A549 (cell line): ENCODE measurements at regions not wholly inside any gene's neighbourhood (a gene's known extent, or its start where the extent isn't known, plus 50 kb on each side); places are given as distances from the start of the nearest gene placed in this dataset.
"Not testable (repeated sequence)": the region's sequence is repeated elsewhere in the genome, so short reads cannot be mapped to it uniquely, and the experiment has no call there.

Experiments
- ATAC-seq, 2 experiments: fragments of 200-7000 bp in 1 of 2; fragments of >200 bp in 1 of 2; cut with Nextera tagmentation in 1 of 2; cut with Tn5 transposase in 1 of 2; 3 replicates each; pipeline versions ENCODE4 v1.8.0 to v1.9.1; 2018 to 2020; ENCODE audit warnings: mild to moderate bottlenecking in 1 of 2, moderate library complexity in 1 of 2
- CTCF ChIA-PET: fragments of 300-600 bp; sonication (Branson Sonifier 250); formaldehyde crosslinking; extraction: SDS; loops from one replicate; lab custom pipeline; 2021; ENCODE audit warnings: antibody characterized with exemption, inconsistent platforms; lab: Yijun Ruan, JAX
- POLR2A ChIA-PET: fragments of 350-600 bp; formaldehyde crosslinking; extraction: SDS; loops from one replicate; lab custom pipeline; 2021; ENCODE audit warnings: antibody characterized with exemption, inconsistent platforms; lab: Yijun Ruan, JAX
- DNase-seq, 2 experiments: peaks; one replicate each; pipeline versions ENCODE4 v3.0.0 to v3.0.0-alpha.2; 2011 to 2016; ENCODE audit warnings: low read depth in 1 of 2, low spot score in 1 of 2
- FAIRE-seq: peaks from 2 replicates; lab custom pipeline; 2011; peaks lifted over from hg19 to GRCh38; lab: Jason Lieb, UNC
- H3K27ac ChIP-seq, 2 experiments: fragments of >200 bp; sonication (Bioruptor Twin); formaldehyde crosslinking; 3 replicates each; pipeline ENCODE4 v1.5.1; 2016 to 2017
- H3K4me1 ChIP-seq: fragments of >200 bp; sonication (Bioruptor Twin); formaldehyde crosslinking; 3 replicates; pipeline ENCODE4 v1.6.1; 2016
- H3K4me2 ChIP-seq: fragments of >200 bp; sonication (Bioruptor Twin); formaldehyde crosslinking; 3 replicates; pipeline ENCODE4 v1.6.1; 2016
- H3K4me3 ChIP-seq: fragments of >200 bp; sonication (Bioruptor Twin); formaldehyde crosslinking; 3 replicates; pipeline ENCODE4 v1.5.1; 2016
- H3K9me3 ChIP-seq: fragments of >200 bp; sonication (Bioruptor Twin); formaldehyde crosslinking; 3 replicates; pipeline ENCODE4 v1.6.1; 2016
- ATOH8 ChIP-seq: fragments of 250-450 bp; sonication (Bioruptor Pico); IDR thresholded peaks from 2 replicates; pipeline ENCODE4 v1.5.0; 2020; ENCODE audit warnings: low read depth, mild to moderate bottlenecking, moderate library complexity
- BCL3 ChIP-seq: fragments of >200 bp; sonication (Bioruptor Twin); formaldehyde crosslinking; IDR thresholded peaks from 3 replicates; pipeline ENCODE4 v1.6.1; 2016
- CBX2 ChIP-seq: fragments of 200-600 bp; sonication (generic); IDR thresholded peaks from 2 replicates; pipeline ENCODE4 v1.6.1; 2016; ENCODE audit warnings: low read depth, mild to moderate bottlenecking, borderline replicate concordance
- HEYL ChIP-seq: fragments of 250-450 bp; sonication (Bioruptor Pico); IDR thresholded peaks from 2 replicates; pipeline ENCODE4 v1.8.0; 2021; ENCODE audit warnings: mild to moderate bottlenecking, moderate library complexity
- HOXA7 ChIP-seq: fragments of 250-450 bp; sonication (Bioruptor Pico); IDR thresholded peaks from 2 replicates; pipeline ENCODE4 v1.5.0; 2020; ENCODE audit warnings: mild to moderate bottlenecking, moderate library complexity
- HOXB5 ChIP-seq: fragments of 250-450 bp; sonication (Bioruptor Pico); IDR thresholded peaks from 2 replicates; pipeline ENCODE4 v1.5.0; 2020; ENCODE audit warnings: mild to moderate bottlenecking, moderate library complexity
- JUN ChIP-seq, 2 experiments: fragments of >200 bp; sonication (Bioruptor Twin); formaldehyde crosslinking; IDR thresholded peaks; 2 replicates in 1 of 2; 3 replicates in 1 of 2; pipeline ENCODE4 v1.6.1; 2016 to 2017
- KDM5A ChIP-seq: fragments of 200-600 bp; sonication (generic); IDR thresholded peaks from 2 replicates; pipeline ENCODE4 v1.6.1; 2016; ENCODE audit warnings: antibody characterized with exemption, mild to moderate bottlenecking
- MAFK ChIP-seq: fragments of 450-650 bp; IDR thresholded peaks from 2 replicates; pipeline ENCODE4 v1.6.1; 2014; ENCODE audit not compliant: partially characterized antibody
- MAX ChIP-seq: IDR thresholded peaks from 2 replicates; pipeline ENCODE4 v1.6.1; 2012
- MAZ ChIP-seq: fragments of 150-350 bp; IDR thresholded peaks from 2 replicates; pipeline ENCODE4 v1.6.1; 2014; ENCODE audit warnings: antibody characterized with exemption, low read depth, low read length, borderline replicate concordance
- NPAS2 ChIP-seq: fragments of 250-450 bp; sonication (Bioruptor Pico); IDR thresholded peaks from 2 replicates; pipeline ENCODE4 v1.8.0; 2022; ENCODE audit warnings: mild to moderate bottlenecking, moderate library complexity, borderline replicate concordance
- POLR2A ChIP-seq: IDR thresholded peaks from 2 replicates; pipeline ENCODE4 v1.6.1; 2012; ENCODE audit warnings: mild to moderate bottlenecking, low read length
- POLR2AphosphoS2 ChIP-seq: conservative IDR thresholded peaks from 2 replicates; pipeline ENCODE4 v1.6.1; 2012; ENCODE audit warnings: low read length, improper control_type of control experiment, inconsistent platforms
- SMC3 ChIP-seq: fragments of >200 bp; sonication (Bioruptor Twin); formaldehyde crosslinking; IDR thresholded peaks from 3 replicates; pipeline ENCODE4 v1.6.1; 2018; ENCODE audit warnings: inconsistent platforms
- TP53 ChIP-seq: fragments of 250-450 bp; sonication (Bioruptor Pico); IDR thresholded peaks from 2 replicates; pipeline ENCODE4 v1.5.0; 2021; ENCODE audit warnings: mild to moderate bottlenecking, moderate library complexity
- ZC3H11A ChIP-seq: fragments of 450-650 bp; IDR thresholded peaks from 2 replicates; pipeline ENCODE4 v1.6.1; 2014; ENCODE audit warnings: antibody characterized with exemption, mild to moderate bottlenecking
- ZNF302 ChIP-seq: fragments of 250-450 bp; sonication (Bioruptor Pico); IDR thresholded peaks from 2 replicates; pipeline ENCODE4 v1.9.0; 2021; ENCODE audit warnings: inconsistent platforms, mild to moderate bottlenecking, moderate library complexity
- WGBS: methylation state at CpG from one replicate; pipeline ENCODE4 v1.1.6; 2017; ENCODE audit errors: missing lambda C conversion rate; 5-methylcytosine and 5-hydroxymethylcytosine counted together
- TF ChIP-seq, protein P1 (sequence below): fragments of >200 bp; sonication (Bioruptor Twin); formaldehyde crosslinking; IDR thresholded peaks from 3 replicates; pipeline ENCODE4 v1.5.1; 2016

DNA sequence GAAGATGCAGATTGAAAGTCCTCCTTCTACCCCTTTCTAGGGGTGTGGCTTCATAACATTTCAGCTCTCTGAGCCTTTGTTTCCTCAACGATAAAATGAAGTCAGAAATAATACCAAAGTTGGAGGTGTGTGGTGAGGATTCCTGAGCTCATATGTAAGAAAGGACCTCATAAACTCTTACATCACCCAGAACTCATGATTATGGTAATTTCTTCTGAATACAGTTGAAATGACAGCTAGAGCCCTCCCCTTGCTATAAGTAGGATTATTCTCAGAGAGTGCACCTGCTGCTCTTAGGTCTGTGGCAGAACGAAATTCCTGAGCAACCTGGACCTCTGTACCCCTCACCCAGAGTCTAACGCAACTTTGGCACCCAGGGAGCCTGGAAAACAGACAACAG, 291.4 kb upstream of the KLF4 start:
- 28% methylated on average over 3 of the region's 3 CpGs for WGBS
- no peak for FAIRE-seq
- no peak overlapping the region for H3K4me2 ChIP-seq
- ChIA-PET CTCF (interaction anchor here (0.6 to 1.3 kb wide), 4 partner anchors 8 to 588 kb away, joined by 3 to 5 read pairs (median 3); no protein-coding TSS in a partner anchor), POLR2A (no interaction called here)
- no peak overlapping the region for H3K27ac ChIP-seq
- H3K9me3 ChIP-seq = no peaks in the 10 kb centered on the region
- H3K4me1 ChIP-seq = no peaks in the 10 kb centered on the region
- DNase-seq = no peak
- H3K4me3 ChIP-seq = no peak overlapping the region
- TF ChIP-seq KDM5A (no peak), HOXB5 (CRISPR knock-in tag) (no peak), HEYL (CRISPR knock-in tag) (no peak), SMC3 (no peak), POLR2AphosphoS2 (no peak), TP53 (no peak), CBX2 (no peak), ZNF302 (CRISPR knock-in tag) (no peak), ZC3H11A (no peak), NPAS2 (CRISPR knock-in tag) (no peak), MAZ (no peak)
- ATAC-seq = no peak

DNA sequence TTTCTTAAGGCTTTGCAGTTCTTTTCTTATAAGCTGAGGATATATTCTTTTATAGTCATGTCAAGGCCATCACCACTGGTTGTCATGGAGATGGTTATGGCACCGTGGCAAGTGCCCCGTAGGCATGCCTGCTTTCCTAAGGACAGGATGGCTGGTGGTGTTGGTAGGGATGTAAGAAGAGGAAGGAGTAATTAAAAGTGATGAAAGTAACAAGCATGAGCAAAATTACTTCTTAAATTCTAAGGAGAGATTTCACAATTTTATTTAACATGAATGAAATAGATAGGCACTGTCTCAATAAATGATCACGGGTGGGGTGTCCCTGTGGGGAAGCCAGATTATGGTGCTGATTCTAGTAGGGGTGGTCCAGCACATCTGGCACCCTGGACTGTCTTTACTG, 290.2 kb upstream of the KLF4 start:
- FAIRE-seq (no peak), DNase-seq (no peak), ATAC-seq (no peak)
- Histone ChIP-seq H3K9me3 (no peaks in the 10 kb centered on the region), H3K27ac (no peak overlapping the region), H3K4me2 (no peak overlapping the region), H3K4me3 (no peak overlapping the region), H3K4me1 (no peaks in the 10 kb centered on the region)
- ChIA-PET CTCF (interaction anchor here (1.2 to 1.3 kb wide), 2 partner anchors 9 to 502 kb away, joined by 3 read pairs; no protein-coding TSS in a partner anchor), POLR2A (no interaction called here)
- WGBS = 78% methylated on average over 3 of the region's 3 CpGs
- TF ChIP-seq ATOH8 (no peak), NPAS2 (CRISPR knock-in tag) (no peak), POLR2A (no peak), CBX2 (no peak), MAFK (no peak)

DNA sequence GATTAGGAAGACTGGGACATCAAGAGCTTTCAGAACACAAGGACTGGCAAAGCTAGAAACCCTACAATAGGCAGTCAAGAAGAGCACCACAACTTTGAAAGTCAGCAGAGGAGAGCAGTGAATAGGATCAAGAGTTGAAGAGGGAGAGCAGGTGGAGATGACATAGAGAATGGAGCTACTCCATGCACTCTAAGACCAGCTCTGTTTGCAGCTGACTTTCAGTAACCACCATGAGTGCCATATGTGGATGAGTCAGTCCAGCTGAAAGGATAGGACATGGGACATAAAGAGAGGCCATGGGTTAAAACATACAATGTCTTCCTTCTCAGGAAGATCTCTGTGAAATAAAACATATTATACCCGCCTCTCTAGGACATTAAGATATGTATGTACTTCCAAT, 289.1 kb upstream of the KLF4 start:
- TF ChIP-seq HOXA7 (CRISPR knock-in tag) (no peak), MAX (no peak), JUN (IDR thresholded peaks at IDR 0.05) (no peak), TP53 (no peak), BCL3 (no peak)
- TF ChIP-seq, protein P1, sequence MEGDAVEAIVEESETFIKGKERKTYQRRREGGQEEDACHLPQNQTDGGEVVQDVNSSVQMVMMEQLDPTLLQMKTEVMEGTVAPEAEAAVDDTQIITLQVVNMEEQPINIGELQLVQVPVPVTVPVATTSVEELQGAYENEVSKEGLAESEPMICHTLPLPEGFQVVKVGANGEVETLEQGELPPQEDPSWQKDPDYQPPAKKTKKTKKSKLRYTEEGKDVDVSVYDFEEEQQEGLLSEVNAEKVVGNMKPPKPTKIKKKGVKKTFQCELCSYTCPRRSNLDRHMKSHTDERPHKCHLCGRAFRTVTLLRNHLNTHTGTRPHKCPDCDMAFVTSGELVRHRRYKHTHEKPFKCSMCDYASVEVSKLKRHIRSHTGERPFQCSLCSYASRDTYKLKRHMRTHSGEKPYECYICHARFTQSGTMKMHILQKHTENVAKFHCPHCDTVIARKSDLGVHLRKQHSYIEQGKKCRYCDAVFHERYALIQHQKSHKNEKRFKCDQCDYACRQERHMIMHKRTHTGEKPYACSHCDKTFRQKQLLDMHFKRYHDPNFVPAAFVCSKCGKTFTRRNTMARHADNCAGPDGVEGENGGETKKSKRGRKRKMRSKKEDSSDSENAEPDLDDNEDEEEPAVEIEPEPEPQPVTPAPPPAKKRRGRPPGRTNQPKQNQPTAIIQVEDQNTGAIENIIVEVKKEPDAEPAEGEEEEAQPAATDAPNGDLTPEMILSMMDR = no peak
- FAIRE-seq = no peak
- H3K9me3 ChIP-seq = no peaks in the 10 kb centered on the region
- ChIA-PET CTCF (interaction anchor here (1.2 kb wide), 1 partner anchor 503 kb away, joined by 3 read pairs; no protein-coding TSS in a partner anchor), POLR2A (no interaction called here)
- H3K4me3 ChIP-seq = no peak overlapping the region
- H3K4me2 ChIP-seq = no peak overlapping the region
- ATAC-seq = no peak
- H3K4me1 ChIP-seq = no peaks in the 10 kb centered on the region
- WGBS = 71% methylated on average over 1 of the region's 1 CpG
- H3K27ac ChIP-seq = no peak overlapping the region
- no peak for DNase-seq

DNA sequence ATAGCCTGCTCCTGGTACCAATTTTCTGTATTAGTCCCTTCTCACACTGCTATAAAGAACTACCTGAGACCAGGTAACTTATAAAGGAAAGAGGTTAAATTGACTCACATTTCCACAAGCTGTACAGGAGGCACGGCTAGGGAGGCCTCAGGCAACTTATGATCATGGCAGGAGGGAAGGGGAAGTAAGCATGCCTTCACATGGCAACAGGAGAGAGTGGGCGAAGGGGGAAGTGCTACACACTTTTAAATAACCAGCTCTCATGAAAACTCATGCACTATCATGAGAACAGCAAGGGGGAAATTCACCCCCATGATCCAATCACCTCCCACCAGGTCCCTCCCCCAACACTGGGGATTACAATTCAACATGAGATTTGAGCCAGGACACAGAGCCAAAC, 284.5 kb upstream of the KLF4 start:
- FAIRE-seq, H3K4me1 ChIP-seq, ATAC-seq, H3K27ac ChIP-seq, H3K9me3 ChIP-seq, DNase-seq, H3K4me3 ChIP-seq, POLR2A ChIA-PET, H3K4me2 ChIP-seq: not testable (repeated sequence)
- 48% methylated on average over 2 of the region's 2 CpGs for whole genome bisulfite sequencing
- CTCF ChIA-PET = interaction anchor here (1.0 kb wide), 1 partner anchor 9 kb away, joined by 3 read pairs; no protein-coding TSS in a partner anchor
